GM18951 (cell line): ENCODE measurements at regions not wholly inside any gene's neighbourhood (a gene's known extent, or its start where the extent isn't known, plus 50 kb on each side); places are given as distances from the start of the nearest gene placed in this dataset.
"Not testable (repeated sequence)": the region's sequence is repeated elsewhere in the genome, so short reads cannot be mapped to it uniquely, and the experiment has no call there.

Experiments
- POLR2A ChIP-seq: IDR thresholded peaks from 4 replicates; pipeline ENCODE4 v1.6.1; 2011; ENCODE audit warnings: mild to moderate bottlenecking; ENCODE audit not compliant: insufficient read length, insufficient read depth; ENCODE audit errors: extremely low read depth
- in situ Hi-C: fragments of 300-500 bp; cut with MboI; formaldehyde crosslinking; loops from one replicate; pipeline ENCODE4 v1.12.0; 2022; ENCODE audit warnings: low sequenced_read_pairs, mixed read lengths, inconsistent platforms; ENCODE audit not compliant: unreplicated experiment

- TF ChIP-seq POLR2A = no peak
- in situ Hi-C loops = no loop called here
Observed at GRCh38 chr22:22731374-22731676, 86.9 kb downstream of the GGTLC2 start.

DNA sequence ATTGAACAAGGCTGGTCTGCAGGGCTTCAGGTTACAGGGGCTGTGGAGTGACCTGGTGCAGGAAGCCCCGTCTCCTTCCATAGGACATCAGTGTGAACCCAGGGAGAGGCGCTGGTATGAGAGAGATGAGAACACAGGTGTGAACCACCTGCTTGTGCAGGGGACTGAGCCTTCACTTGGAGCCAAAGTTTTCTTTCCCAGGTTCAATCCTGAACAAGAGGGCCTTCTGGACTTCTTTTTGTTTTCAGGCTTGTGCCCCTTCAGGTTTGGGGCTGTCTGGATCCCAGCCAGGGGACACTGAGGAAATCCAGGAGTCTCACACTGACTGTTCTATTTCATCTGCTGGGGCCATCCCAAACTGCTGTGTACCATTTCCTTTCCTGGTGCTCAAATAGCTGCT is 88.6 kb downstream of the GGTLC2 start:
- in situ Hi-C loops = not testable (repeated sequence)

DNA sequence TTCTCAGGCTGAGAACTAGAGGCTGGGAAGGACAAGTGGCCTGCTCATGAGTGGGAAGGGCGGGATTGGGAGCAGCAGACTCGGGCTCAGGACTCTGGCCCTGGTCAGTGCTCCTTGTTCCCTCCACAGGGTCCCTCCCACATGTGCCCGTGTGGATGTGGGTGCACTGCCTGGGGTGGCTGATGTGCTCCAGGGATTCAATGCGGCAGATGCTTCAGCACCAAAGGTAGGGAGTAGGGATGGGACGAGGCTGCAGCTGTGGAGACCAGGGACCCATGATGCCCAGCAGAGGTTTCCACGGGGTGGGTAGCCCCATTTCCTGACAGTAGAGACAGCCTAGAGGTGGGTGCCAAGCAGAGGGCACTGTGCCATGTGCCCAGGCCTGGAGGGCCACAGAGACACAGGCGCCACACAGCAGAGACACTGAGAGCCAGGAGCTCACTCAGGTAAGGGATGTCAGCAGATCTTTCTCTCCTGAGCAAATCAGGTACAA is 89.5 kb downstream of the GGTLC2 start:
- in situ Hi-C loops = no loop called here
- TF ChIP-seq POLR2A = no peak

DNA sequence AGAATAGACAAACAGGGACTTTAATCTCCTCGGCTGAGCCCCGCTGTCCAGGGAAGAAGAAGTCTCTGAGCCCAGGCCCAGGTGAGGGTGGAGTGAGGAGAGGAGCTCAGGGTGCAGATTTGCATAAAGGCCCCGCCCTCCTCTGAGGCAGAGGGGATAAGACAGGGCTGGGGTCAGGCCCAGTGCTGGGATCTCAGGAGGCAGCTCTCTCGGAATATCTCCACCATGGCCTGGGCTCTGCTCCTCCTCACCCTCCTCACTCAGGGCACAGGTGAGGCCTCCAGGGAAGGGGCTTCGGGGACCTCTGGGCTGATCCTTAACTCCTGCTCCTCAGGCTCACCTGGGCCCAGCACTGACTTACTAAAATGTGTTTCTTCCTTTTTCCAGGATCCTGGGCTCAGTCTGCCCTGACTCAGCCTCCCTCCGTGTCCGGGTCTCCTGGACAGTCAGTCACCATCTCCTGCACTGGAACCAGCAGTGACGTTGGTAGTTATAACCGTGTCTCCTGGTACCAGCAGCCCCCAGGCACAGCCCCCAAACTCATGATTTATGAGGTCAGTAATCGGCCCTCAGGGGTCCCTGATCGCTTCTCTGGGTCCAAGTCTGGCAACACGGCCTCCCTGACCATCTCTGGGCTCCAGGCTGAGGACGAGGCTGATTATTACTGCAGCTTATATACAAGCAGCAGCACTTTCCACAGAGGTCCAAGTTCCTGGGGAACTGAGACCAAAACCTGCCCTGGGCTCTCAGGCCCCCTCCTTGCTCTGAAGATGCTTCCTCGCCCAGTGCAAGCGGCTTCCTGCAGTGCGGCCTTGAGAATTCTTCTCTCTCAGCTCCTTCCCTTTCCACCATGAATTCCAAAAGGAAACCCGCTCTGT is 90.2 kb downstream of the GGTLC2 start:
- in situ Hi-C loops = not testable (repeated sequence)

DNA sequence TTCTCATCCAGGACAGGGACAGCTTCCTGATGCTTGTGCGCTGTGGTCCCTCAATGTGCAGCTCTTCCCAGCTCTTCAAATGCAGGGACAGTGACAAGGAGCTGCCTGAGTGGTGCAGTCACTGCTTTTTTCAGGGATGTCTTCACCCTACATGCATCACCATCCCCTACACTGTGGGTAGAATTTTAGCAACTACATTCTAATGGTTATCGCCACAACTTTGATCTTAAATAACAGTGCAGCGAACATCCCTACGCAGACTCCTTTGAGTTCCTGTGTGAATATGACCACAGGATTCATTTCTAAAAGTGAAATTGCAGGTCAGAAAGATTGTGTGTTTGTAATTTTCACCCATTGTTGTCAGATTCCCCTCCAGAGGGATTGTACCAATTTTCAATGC is 90.9 kb downstream of the GGTLC2 start:
- in situ Hi-C loops = not testable (repeated sequence)

- in situ Hi-C loops = no loop called here
- TF ChIP-seq POLR2A = no peak
Observed at GRCh38 chr22:22735695-22736611, 91.5 kb downstream of the GGTLC2 start.

- in situ Hi-C loops = no loop called here
- TF ChIP-seq POLR2A = no peak
Observed at GRCh38 chr22:22737590-22737989, 93.2 kb downstream of the GGTLC2 start.

GRCh38 chr22:22738959-22739585 is 94.7 kb downstream of the GGTLC2 start:
- TF ChIP-seq POLR2A = no peak
- in situ Hi-C loops = no loop called here

DNA sequence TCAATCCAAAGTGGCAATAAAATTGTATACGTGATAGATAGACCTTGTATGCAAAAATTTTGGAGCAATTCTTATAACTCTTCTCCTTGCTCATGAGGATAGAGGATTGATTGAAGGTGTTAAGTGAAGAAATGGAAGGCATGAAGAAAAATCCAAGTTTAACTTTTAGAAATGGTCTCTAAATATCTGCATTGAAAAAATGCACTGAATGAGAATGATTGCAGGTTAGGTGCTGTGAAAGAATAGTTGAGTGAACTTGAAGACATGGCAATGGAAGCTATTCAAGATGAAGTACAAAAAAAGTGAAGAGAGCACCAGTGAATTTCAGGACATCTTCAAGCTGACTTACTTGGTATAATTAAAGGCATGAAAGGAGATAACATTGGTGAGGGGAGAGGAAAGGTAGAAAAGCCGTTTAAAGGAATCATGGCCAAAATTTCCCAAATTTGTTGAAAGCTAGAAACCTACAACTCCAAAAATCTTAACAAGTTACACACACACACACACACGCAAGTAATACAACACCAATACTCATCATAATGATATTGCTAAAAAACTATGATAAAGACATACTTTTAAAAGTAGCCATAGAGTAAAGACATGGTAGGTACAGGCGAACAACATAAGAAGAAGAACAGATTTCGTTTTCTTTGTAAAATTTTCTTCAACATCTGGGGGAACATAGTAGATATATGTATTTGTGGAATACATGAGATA is 96.3 kb downstream of the GGTLC2 start:
- no peak for TF ChIP-seq POLR2A

GRCh38 chr22:22741843-22742242 is 97.4 kb downstream of the GGTLC2 start:
- no peak for TF ChIP-seq POLR2A
- in situ Hi-C loops = no loop called here

More for the DNA sequence above, 96.3 kb downstream of the GGTLC2 start:
- in situ Hi-C loops = no loop called here

- in situ Hi-C loops = no loop called here
- TF ChIP-seq POLR2A = no peak
Observed at GRCh38 chr22:22742641-22743040, 98.2 kb downstream of the GGTLC2 start.

GRCh38 chr22:22743128-22743760 is 98.8 kb downstream of the GGTLC2 start:
- no peak for TF ChIP-seq POLR2A
- in situ Hi-C loops = no loop called here
